B cell (primary cell): ENCODE measurements at regions not wholly inside any gene's neighbourhood (a gene's known extent, or its start where the extent isn't known, plus 50 kb on each side); places are given as distances from the start of the nearest gene placed in this dataset.

Experiments used
- ATAC-seq: fragments of 200-7000 bp; cut with Tn5 transposase; one replicate; pipeline ENCODE4 v1.10.0; 2021; ENCODE audit warnings: low read depth, mild to moderate bottlenecking, moderate number of reproducible peaks, moderate library complexity
- CTCF ChIA-PET: fragments of 350-600 bp; sonication (Branson Sonifier 250); formaldehyde crosslinking; loops from one replicate; lab custom pipeline; 2021; ENCODE audit warnings: antibody characterized with exemption, inconsistent platforms; lab: Charles Lee
- POLR2A ChIA-PET: fragments of 350-600 bp; sonication (Branson Sonifier 250); formaldehyde crosslinking; loops from one replicate; lab custom pipeline; 2021; ENCODE audit warnings: antibody characterized with exemption; lab: Charles Lee
- DNase-seq: peaks from one replicate; pipeline ENCODE4 v3.0.0; 2013
- H2AFZ ChIP-seq: 2 replicates; pipeline ENCODE4 v1.6.1; 2012; ENCODE audit warnings: mild to moderate bottlenecking, low read depth, low read length; ENCODE audit not compliant: insufficient read depth, poor library complexity, severe bottlenecking
- H3K27ac ChIP-seq, 2 donors: 1 replicate in 1 of 2; 2 replicates in 1 of 2; pipeline ENCODE4 v1.5.1; 2012 to 2013; ENCODE audit warnings: low read length in 2 of 2, mild to moderate bottlenecking in 2 of 2, moderate library complexity in 1 of 2
- H3K27me3 ChIP-seq, 4 experiments: fragments of 200-600 bp in 1 of 4; sonication (generic) in 1 of 4; replicated peaks in 1 of 4; 1 replicate in 2 of 4; 2 replicates in 2 of 4; pipeline versions ENCODE4 v1.6.1 to v1.7.0; 2013 to 2016; ENCODE audit warnings: low read length in 3 of 4, mild to moderate bottlenecking in 2 of 4, mixed read lengths in 1 of 4, moderate library complexity in 1 of 4; ENCODE audit not compliant: insufficient read depth in 4 of 4, control insufficient read depth in 3 of 4; ENCODE audit errors: control extremely low read depth in 1 of 4
- H3K36me3 ChIP-seq, 2 experiments: replicated peaks in 1 of 2; 1 replicate in 1 of 2; 2 replicates in 1 of 2; pipeline versions ENCODE4 v1.6.1 to v1.7.1; 2013; ENCODE audit warnings: low read length in 1 of 2; ENCODE audit not compliant: insufficient read depth in 2 of 2, control insufficient read depth in 1 of 2; ENCODE audit errors: control extremely low read depth in 1 of 2, extremely low read depth in 1 of 2
- H3K4me1 ChIP-seq, 2 donors: fragments of 200-600 bp in 1 of 2; sonication (generic) in 1 of 2; 1 replicate in 1 of 2; 2 replicates in 1 of 2; pipeline versions ENCODE4 v1.5.1 to v1.6.1; 2013 to 2017; ENCODE audit warnings: low read length in 2 of 2; ENCODE audit not compliant: control insufficient read depth in 2 of 2, insufficient read depth in 2 of 2
- H3K4me2 ChIP-seq: replicated peaks from 2 replicates; pipeline ENCODE3; 2012; ENCODE audit warnings: mild to moderate bottlenecking, low read depth, low read length; ENCODE audit not compliant: poor library complexity, severe bottlenecking
- H3K4me3 ChIP-seq, 5 experiments: fragments of 200-600 bp in 1 of 5; sonication (generic) in 1 of 5; 1 replicate in 3 of 5; 2 replicates in 2 of 5; pipeline versions ENCODE4 v1.5.1 to v1.7.0; 2011 to 2016; ENCODE audit warnings: low read length in 4 of 5, mild to moderate bottlenecking in 4 of 5, low read depth in 2 of 5, control low read depth in 1 of 5, moderate library complexity in 1 of 5; ENCODE audit not compliant: insufficient read depth in 1 of 5; ENCODE audit errors: control extremely low read depth in 1 of 5, extremely low read depth in 1 of 5
- H3K79me2 ChIP-seq: fragments of 200-600 bp; sonication (generic); one replicate; pipeline ENCODE4 v1.6.0; 2016; ENCODE audit warnings: low read length; ENCODE audit not compliant: control insufficient read depth, insufficient read depth
- H3K9ac ChIP-seq: fragments of 200-600 bp; sonication (generic); 2 replicates; pipeline ENCODE4 v1.6.1; 2017; ENCODE audit warnings: mild to moderate bottlenecking, low read length, moderate library complexity
- H3K9me3 ChIP-seq, 3 donors: one replicate each; pipeline versions ENCODE4 v1.6.1 to v1.7.1; 2013; ENCODE audit warnings: low read length in 2 of 3; ENCODE audit not compliant: control insufficient read depth in 2 of 3, insufficient read depth in 1 of 3; ENCODE audit errors: control extremely low read depth in 1 of 3
- H4K20me1 ChIP-seq: 2 replicates; pipeline ENCODE4 v1.6.0; 2012; ENCODE audit warnings: mild to moderate bottlenecking, low read length; ENCODE audit not compliant: insufficient read depth, control insufficient read depth, poor library complexity, severe bottlenecking
- H3K27ac Mint-ChIP-seq: one replicate; pipeline ENCODE4 v1.8.0; 2021; ENCODE audit warnings: mixed read lengths
- H3K27me3 Mint-ChIP-seq: one replicate; pipeline ENCODE4 v1.8.0; 2021; ENCODE audit warnings: mixed read lengths
- H3K4me1 Mint-ChIP-seq: one replicate; pipeline ENCODE4 v1.8.0; 2021; ENCODE audit warnings: mixed read lengths
- H3K4me3 Mint-ChIP-seq: one replicate; pipeline ENCODE4 v1.8.0; 2021; ENCODE audit warnings: mixed read lengths
- H3K9me3 Mint-ChIP-seq: one replicate; pipeline ENCODE4 v1.8.0; 2022; ENCODE audit warnings: mixed read lengths; ENCODE audit not compliant: insufficient read depth
- EZH2 ChIP-seq: IDR thresholded peaks from 2 replicates; pipeline ENCODE4 v1.6.1; 2012; ENCODE audit warnings: borderline replicate concordance, low read depth, mild to moderate bottlenecking, moderate library complexity, low read length; ENCODE audit not compliant: insufficient read depth, poor library complexity, severe bottlenecking
- WGBS: methylation state at CpG from one replicate; pipeline ENCODE4 v1.1.5; 2013; ENCODE audit warnings: missing lambda C conversion rate; ENCODE audit not compliant: insufficient coverage; 5-methylcytosine and 5-hydroxymethylcytosine counted together
- intact Hi-C: fragments of 100-400 bp; cut with micrococcal nuclease; formaldehyde crosslinking; loops from one replicate; pipeline ENCODE4 v1.10.0; 2022
- TF ChIP-seq, protein P1 (sequence below): fragments of 200-600 bp; IDR thresholded peaks from one replicate; pipeline ENCODE4 v1.8.0; 2022; ENCODE audit warnings: antibody characterized with exemption, mild to moderate bottlenecking

DNA sequence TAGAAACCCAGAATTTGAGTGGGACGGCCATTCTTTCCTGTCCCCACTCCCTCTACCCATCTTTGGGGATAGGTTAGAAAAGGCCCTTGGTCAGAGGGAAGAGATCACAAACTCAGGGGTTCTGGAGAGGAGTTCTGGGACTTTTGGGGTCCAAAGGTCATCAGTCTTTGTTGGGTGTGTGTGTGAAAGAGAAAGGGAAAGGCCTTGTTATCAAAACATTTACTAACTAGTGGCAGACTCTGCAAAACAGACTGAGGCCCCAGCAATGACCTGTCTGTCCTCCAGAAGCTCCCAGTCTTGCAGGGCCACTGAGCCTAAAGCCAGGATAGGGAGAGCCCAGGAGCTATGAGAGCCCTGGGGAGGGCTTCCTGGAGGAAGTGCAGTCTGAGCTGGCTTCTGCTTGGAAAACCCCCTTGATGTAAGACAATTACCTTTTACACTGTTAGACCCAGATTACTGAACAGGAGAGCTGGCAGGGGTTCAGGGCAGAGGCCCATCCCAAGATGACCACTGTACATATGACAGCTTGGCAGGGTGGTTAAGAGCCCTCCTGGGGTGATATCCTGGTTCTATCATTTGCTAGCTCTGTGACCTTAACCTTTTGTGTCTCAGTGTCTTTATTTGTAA lies 429.1 kb upstream of the CCDC196 start:
- WGBS, result no CpG with 5 or more reads among the region's 1 CpG
- TF ChIP-seq, protein P1, sequence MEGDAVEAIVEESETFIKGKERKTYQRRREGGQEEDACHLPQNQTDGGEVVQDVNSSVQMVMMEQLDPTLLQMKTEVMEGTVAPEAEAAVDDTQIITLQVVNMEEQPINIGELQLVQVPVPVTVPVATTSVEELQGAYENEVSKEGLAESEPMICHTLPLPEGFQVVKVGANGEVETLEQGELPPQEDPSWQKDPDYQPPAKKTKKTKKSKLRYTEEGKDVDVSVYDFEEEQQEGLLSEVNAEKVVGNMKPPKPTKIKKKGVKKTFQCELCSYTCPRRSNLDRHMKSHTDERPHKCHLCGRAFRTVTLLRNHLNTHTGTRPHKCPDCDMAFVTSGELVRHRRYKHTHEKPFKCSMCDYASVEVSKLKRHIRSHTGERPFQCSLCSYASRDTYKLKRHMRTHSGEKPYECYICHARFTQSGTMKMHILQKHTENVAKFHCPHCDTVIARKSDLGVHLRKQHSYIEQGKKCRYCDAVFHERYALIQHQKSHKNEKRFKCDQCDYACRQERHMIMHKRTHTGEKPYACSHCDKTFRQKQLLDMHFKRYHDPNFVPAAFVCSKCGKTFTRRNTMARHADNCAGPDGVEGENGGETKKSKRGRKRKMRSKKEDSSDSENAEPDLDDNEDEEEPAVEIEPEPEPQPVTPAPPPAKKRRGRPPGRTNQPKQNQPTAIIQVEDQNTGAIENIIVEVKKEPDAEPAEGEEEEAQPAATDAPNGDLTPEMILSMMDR, result no peak
- no peak for TF ChIP-seq EZH2
- Histone ChIP-seq H3K79me2 (no peaks in the 10 kb centered on the region), H3K9me3 (peaks cover 0 to 8% (median 5%) of the 10 kb centered on the region in 3 donors), H3K4me3 (no peak overlapping the region), H3K4me1 (no peaks in the 10 kb centered on the region), H3K9ac (no peak overlapping the region), H3K4me2 (no peak overlapping the region), H3K27ac (no peak overlapping the region), H3K36me3 (no peaks in the 10 kb centered on the region), H3K27me3 (peaks cover 0 to 2% (median under 1%) of the 10 kb centered on the region in 4 experiments), H4K20me1 (no peaks in the 10 kb centered on the region), H2AFZ (no peak overlapping the region)
- Mint-ChIP-seq H3K4me1 (no peaks in the 10 kb centered on the region), H3K4me3 (no peak overlapping the region), H3K27ac (no peak overlapping the region), H3K27me3 (peaks cover 3% of the 10 kb centered on the region), H3K9me3 (peaks cover 2% of the 10 kb centered on the region)
- intact Hi-C loops, result no loop called here
- ChIA-PET POLR2A (no interaction called here), CTCF (interaction anchor here (1.4 to 1.7 kb wide), 2 partner anchors 10 to 13 kb away, joined by 3 to 4 read pairs; no protein-coding TSS in a partner anchor)
- no peak for ATAC-seq
- DNase-seq, result no peak

DNA sequence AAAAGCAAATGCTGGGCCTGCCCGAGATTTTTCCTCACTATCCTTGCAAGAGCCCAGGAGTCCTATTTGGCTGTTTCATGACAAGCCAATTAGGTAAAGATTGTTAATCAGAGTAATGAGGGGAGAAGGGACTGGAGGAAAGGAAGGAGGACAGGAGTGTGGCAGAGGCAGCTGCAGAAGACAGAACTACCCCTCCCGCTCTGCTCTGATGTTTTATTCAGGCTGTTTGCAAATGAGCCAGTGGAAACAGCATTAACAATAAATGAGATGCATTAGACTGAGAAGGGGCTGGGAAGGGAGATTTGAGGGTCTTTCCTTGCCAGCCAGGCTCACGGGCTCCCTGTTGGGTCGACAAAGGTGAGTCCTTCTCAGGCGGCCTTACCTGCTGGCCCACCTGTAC lies 421.0 kb upstream of the CCDC196 start:
- H3K4me3 Mint-ChIP-seq, result no peak overlapping the region
- no peak overlapping the region for H3K27ac Mint-ChIP-seq
- DNase-seq (no peak), ATAC-seq (no peak)
- Histone ChIP-seq H3K9ac (no peak overlapping the region), H3K27ac (no peak overlapping the region), H4K20me1 (no peaks in the 10 kb centered on the region), H2AFZ (no peak overlapping the region), H3K4me3 (no peak overlapping the region), H3K79me2 (no peaks in the 10 kb centered on the region), H3K27me3 (peaks cover 0 to 2% (median 0%) of the 10 kb centered on the region in 4 experiments), H3K4me2 (no peak overlapping the region), H3K36me3 (no peaks in the 10 kb centered on the region), H3K4me1 (no peaks in the 10 kb centered on the region), H3K9me3 (no peaks in the 10 kb centered on the region)
- H3K9me3 Mint-ChIP-seq, result no peaks in the 10 kb centered on the region
- H3K27me3 Mint-ChIP-seq, result peaks cover 8% of the 10 kb centered on the region
- intact Hi-C loops, result no loop called here
- TF ChIP-seq EZH2, result no peak
- TF ChIP-seq, protein P1, result no peak
- ChIA-PET CTCF (no interaction called here), POLR2A (no interaction called here)
- whole genome bisulfite sequencing, result 96% methylated on average over 4 of the region's 5 CpGs
- no peaks in the 10 kb centered on the region for H3K4me1 Mint-ChIP-seq
